Transverse colon (tissue), 4 donors: ENCODE measurements at regions not wholly inside any gene's neighbourhood (a gene's known extent, or its start where the extent isn't known, plus 50 kb on each side); places are given as distances from the start of the nearest gene placed in this dataset.

Experiments used
- DNase-seq: peaks from one replicate; pipeline ENCODE4 v3.0.0-alpha.2; 2019
- H3K27ac ChIP-seq, 4 donors: fragments of 200-600 bp; sonication (generic); 2 replicates each; pipeline ENCODE4 v1.5.1; 2016 to 2018; ENCODE audit warnings: inconsistent platforms in 4 of 4
- H3K27me3 ChIP-seq: fragments of 200-600 bp; sonication (generic); 2 replicates; pipeline ENCODE4 v1.5.1; 2017; ENCODE audit warnings: inconsistent platforms
- H3K36me3 ChIP-seq, 4 donors: fragments of 200-600 bp; sonication (generic); 2 replicates each; pipeline ENCODE4 v1.5.1; 2017 to 2019; ENCODE audit warnings: inconsistent platforms in 4 of 4
- H3K4me1 ChIP-seq, 4 donors: fragments of 200-600 bp; sonication (generic); 2 replicates each; pipeline ENCODE4 v1.5.1; 2017 to 2020; ENCODE audit warnings: inconsistent platforms in 4 of 4
- H3K4me3 ChIP-seq, 4 donors: fragments of 200-600 bp; sonication (generic); 1 replicate in 1 of 4; 2 replicates in 3 of 4; pipeline versions ENCODE4 v1.5.1 to v1.6.1; 2017 to 2019; ENCODE audit warnings: inconsistent platforms in 4 of 4
- H3K9me3 ChIP-seq, 2 donors: fragments of 200-600 bp; sonication (generic); 2 replicates each; pipeline ENCODE4 v1.5.1; 2017 to 2019; ENCODE audit warnings: inconsistent platforms in 2 of 2
- CTCF ChIP-seq, 5 experiments: fragments of 200-600 bp in 3 of 5; fragments of 450-650 bp in 2 of 5; sonication (generic) in 3 of 5; IDR thresholded peaks; 1 replicate in 2 of 5; 2 replicates in 3 of 5; pipeline ENCODE4 v1.5.1; 2016 to 2017; ENCODE audit warnings: antibody characterized with exemption in 5 of 5, inconsistent platforms in 3 of 5, mild to moderate bottlenecking in 2 of 5, moderate library complexity in 1 of 5
- EP300 ChIP-seq: sonication (generic); formaldehyde crosslinking; IDR thresholded peaks from one replicate; pipeline ENCODE4 v1.6.1; 2017; ENCODE audit warnings: antibody characterized with exemption, low read depth
- POLR2A ChIP-seq: fragments of 450-650 bp; IDR thresholded peaks from one replicate; pipeline ENCODE4 v1.6.1; 2016; ENCODE audit warnings: antibody characterized with exemption, mild to moderate bottlenecking, moderate library complexity
- POLR2AphosphoS5 ChIP-seq, 3 donors: sonication (generic); formaldehyde crosslinking; IDR thresholded peaks; one replicate each; pipeline ENCODE4 v1.6.1; 2016; ENCODE audit warnings: antibody characterized with exemption in 3 of 3
- WGBS, 2 donors: methylation state at CpG; one replicate each; pipeline ENCODE4 v1.1.5; 2018; ENCODE audit warnings: low coverage in 1 of 2; 5-methylcytosine and 5-hydroxymethylcytosine counted together
- in situ Hi-C, 4 donors: fragments of 200-750 bp; cut with MboI; loops; one replicate each; pipeline versions ENCODE4 v1.15.0 to v1.15.1; 2017; ENCODE audit warnings: low sequenced_read_pairs in 3 of 4, low pct_ligation_motif_present in 1 of 4, low pct_unique_long_range_greater_than_20kb in 1 of 4
- intact Hi-C: fragments of 100-400 bp; cut with DNase I; formaldehyde crosslinking; loops from one replicate; pipeline ENCODE4 v1.15.1; 2023; ENCODE audit warnings: low total_unique reads

GRCh38 chr5:175329976-175330375 is 114.0 kb downstream of the DRD1 start:
- no peak for DNase-seq
- Histone ChIP-seq H3K4me3 (no peak overlapping the region), H3K27ac (no peak overlapping the region), H3K9me3 (no peaks in the 10 kb centered on the region), H3K27me3 (no peaks in the 10 kb centered on the region), H3K4me1 (no peaks in the 10 kb centered on the region), H3K36me3 (no peaks in the 10 kb centered on the region)
- TF ChIP-seq CTCF (IDR thresholded peaks at IDR 0.05) (no peak), POLR2A (no peak), EP300 (no peak), POLR2AphosphoS5 (IDR thresholded peaks at IDR 0.05) (no peak)
- in situ Hi-C loops (no loop called here), intact Hi-C loops (no loop called here)
- 78 to 100% methylated on average over 1 to 6 of the region's 6 CpGs for WGBS, 2 donors

- Histone ChIP-seq H3K9me3 (no peaks in the 10 kb centered on the region), H3K4me1 (no peaks in the 10 kb centered on the region), H3K27ac (no peak overlapping the region), H3K36me3 (no peaks in the 10 kb centered on the region), H3K4me3 (no peak overlapping the region), H3K27me3 (no peaks in the 10 kb centered on the region)
- intact Hi-C loops: no loop called here
- no peak for DNase-seq
- WGBS, 2 donors: 20 to 69% methylated on average over 1 to 3 of the region's 3 CpGs
- in situ Hi-C loops: no loop called here
- TF ChIP-seq EP300 (no peak), CTCF (IDR thresholded peaks at IDR 0.05) (no peak), POLR2A (no peak), POLR2AphosphoS5 (IDR thresholded peaks at IDR 0.05) (no peak)
These were observed 115.3 kb downstream of the DRD1 start for GRCh38 chr5:175328687-175329086.

GRCh38 chr5:175328176-175328575 is 115.8 kb downstream of the DRD1 start:
- DNase-seq: no peak
- no peak overlapping the region for H3K27ac ChIP-seq
- no peak overlapping the region for H3K4me3 ChIP-seq
- H3K27me3 ChIP-seq: no peaks in the 10 kb centered on the region
- no peaks in the 10 kb centered on the region for H3K4me1 ChIP-seq
- intact Hi-C loops (no loop called here), in situ Hi-C loops (no loop called here)
- no peaks in the 10 kb centered on the region for H3K9me3 ChIP-seq
- 62 to 73% methylated on average over 2 to 4 of the region's 4 CpGs for WGBS, 2 donors
- H3K36me3 ChIP-seq: no peaks in the 10 kb centered on the region
- TF ChIP-seq CTCF (IDR thresholded peaks at IDR 0.05): no peak
- no peak for TF ChIP-seq POLR2A
- TF ChIP-seq POLR2AphosphoS5 (IDR thresholded peaks at IDR 0.05): no peak
- TF ChIP-seq EP300: no peak

- H3K27me3 ChIP-seq: no peaks in the 10 kb centered on the region
- intact Hi-C loops (no loop called here), in situ Hi-C loops (no loop called here)
- H3K4me1 ChIP-seq: no peaks in the 10 kb centered on the region
- H3K9me3 ChIP-seq: no peaks in the 10 kb centered on the region
- no peak overlapping the region for H3K27ac ChIP-seq
- no peak overlapping the region for H3K4me3 ChIP-seq
- H3K36me3 ChIP-seq: no peaks in the 10 kb centered on the region
- TF ChIP-seq POLR2A (no peak), CTCF (IDR thresholded peaks at IDR 0.05) (no peak), EP300 (no peak), POLR2AphosphoS5 (IDR thresholded peaks at IDR 0.05) (no peak)
- DNase-seq: no peak
These were observed 118.3 kb downstream of the DRD1 start for GRCh38 chr5:175325681-175326080.
